Keratinocyte (primary cell): ENCODE measurements at regions not wholly inside any gene's neighbourhood (a gene's known extent, or its start where the extent isn't known, plus 50 kb on each side); places are given as distances from the start of the nearest gene placed in this dataset.

Source experiments
- DNase-seq: peaks from one replicate; pipeline ENCODE4 v3.0.0-alpha.2; 2011; ENCODE audit warnings: low read depth, missing footprints, low spot score
- FAIRE-seq: peaks from 2 replicates; lab custom pipeline; 2011; peaks lifted over from hg19 to GRCh38; lab: Jason Lieb, UNC
- H2AFZ ChIP-seq: 2 replicates; pipeline ENCODE4 v1.6.0; 2012; ENCODE audit warnings: low read length, control low read depth, inconsistent platforms; ENCODE audit not compliant: control insufficient read depth
- H3K27ac ChIP-seq: 2 replicates; pipeline ENCODE4 v1.5.1; 2011; ENCODE audit warnings: low read length; ENCODE audit not compliant: control insufficient read depth, insufficient read depth
- H3K27me3 ChIP-seq: 3 replicates; pipeline ENCODE4 v1.6.0; 2011; ENCODE audit warnings: low read length; ENCODE audit not compliant: control insufficient read depth, insufficient read depth; ENCODE audit errors: extremely low read depth
- H3K36me3 ChIP-seq, 2 experiments: 2 replicates in 1 of 2; 3 replicates in 1 of 2; pipeline ENCODE4 v1.5.1; 2011; ENCODE audit warnings: low read length in 2 of 2, mild to moderate bottlenecking in 1 of 2; ENCODE audit not compliant: control insufficient read depth in 2 of 2, insufficient read depth in 2 of 2; ENCODE audit errors: extremely low read depth in 1 of 2
- H3K4me1 ChIP-seq: 3 replicates; pipeline ENCODE4 v1.5.1; 2011; ENCODE audit warnings: low read length; ENCODE audit not compliant: control insufficient read depth, insufficient read depth; ENCODE audit errors: extremely low read depth
- H3K4me2 ChIP-seq: 3 replicates; pipeline ENCODE4 v1.6.0; 2011; ENCODE audit warnings: low read depth, low read length; ENCODE audit not compliant: control insufficient read depth, insufficient read depth; ENCODE audit errors: extremely low read depth
- H3K4me3 ChIP-seq, 3 experiments: fragments of 200-600 bp in 1 of 3; sonication (generic) in 1 of 3; 2 replicates in 2 of 3; 3 replicates in 1 of 3; pipeline ENCODE4 v1.5.1; 2011 to 2016; ENCODE audit warnings: low read length in 3 of 3, mild to moderate bottlenecking in 3 of 3, control low read depth in 2 of 3, inconsistent platforms in 1 of 3, low read depth in 1 of 3, mixed read lengths in 1 of 3, mixed run types in 1 of 3, moderate library complexity in 1 of 3; ENCODE audit not compliant: control insufficient read depth in 2 of 3, insufficient read depth in 2 of 3; ENCODE audit errors: extremely low read depth in 1 of 3
- H3K79me2 ChIP-seq: 2 replicates; pipeline ENCODE4 v1.6.0; 2012; ENCODE audit warnings: low read length; ENCODE audit not compliant: control insufficient read depth, insufficient read depth
- H3K9ac ChIP-seq: 3 replicates; pipeline ENCODE4 v1.6.0; 2011; ENCODE audit warnings: low read length; ENCODE audit not compliant: control insufficient read depth, insufficient read depth; ENCODE audit errors: extremely low read depth
- H3K9me1 ChIP-seq: 3 replicates; pipeline ENCODE4 v1.6.0; 2011; ENCODE audit warnings: low read length; ENCODE audit not compliant: control insufficient read depth, insufficient read depth; ENCODE audit errors: extremely low read depth
- H3K9me3 ChIP-seq: 2 replicates; pipeline ENCODE4 v1.5.1; 2012; ENCODE audit warnings: low read depth, low read length; ENCODE audit not compliant: control insufficient read depth
- H4K20me1 ChIP-seq: 3 replicates; pipeline ENCODE4 v1.6.0; 2011; ENCODE audit warnings: low read length; ENCODE audit not compliant: control insufficient read depth, insufficient read depth; ENCODE audit errors: extremely low read depth
- CTCF ChIP-seq, 3 experiments: IDR thresholded peaks in 1 of 3; conservative IDR thresholded peaks in 1 of 3; optimal IDR thresholded peaks in 1 of 3; 2 replicates in 2 of 3; 3 replicates in 1 of 3; pipeline versions ENCODE3 to v1.5.1; 2011; ENCODE audit warnings: low read length in 3 of 3, mild to moderate bottlenecking in 3 of 3, moderate library complexity in 2 of 3, control low read depth in 1 of 3, inconsistent platforms in 1 of 3; ENCODE audit not compliant: insufficient read depth in 2 of 3; ENCODE audit errors: extremely low read depth in 1 of 3
- EZH2 ChIP-seq: IDR thresholded peaks from one replicate; pipeline ENCODE4 v1.6.1; 2012; ENCODE audit warnings: inconsistent platforms, mild to moderate bottlenecking, low read length, moderate library complexity
- dilution Hi-C: fragments of 300-500 bp; cut with MboI; formaldehyde crosslinking; loops from one replicate; pipeline ENCODE4 v1.7.0; 2020; ENCODE audit warnings: low sequenced_read_pairs; ENCODE audit not compliant: extremely low pct_ligation_motif_present

GRCh38 chr1:177824508-177824982, 145.3 kb downstream of the SEC16B start:
- no peaks in the 10 kb centered on the region for H4K20me1 ChIP-seq
- H3K9me1 ChIP-seq, result no peaks in the 10 kb centered on the region
- H3K9ac ChIP-seq, result no peak overlapping the region
- peaks cover 13% of the 10 kb centered on the region for H3K27me3 ChIP-seq
- dilution Hi-C loops, result no loop called here
- no peak for FAIRE-seq
- H3K9me3 ChIP-seq, result no peaks in the 10 kb centered on the region
- no peaks in the 10 kb centered on the region for H3K4me1 ChIP-seq
- H3K36me3 ChIP-seq, result no peaks in the 10 kb centered on the region
- H3K4me2 ChIP-seq, result no peak overlapping the region
- H3K79me2 ChIP-seq, result no peaks in the 10 kb centered on the region
- DNase-seq, result no peak
- H3K27ac ChIP-seq, result no peak overlapping the region
- TF ChIP-seq CTCF (optimal IDR thresholded peaks at IDR 0.05 in 1 of 3, IDR thresholded peaks at IDR 0.05 in 1 of 3, conservative IDR thresholded peaks at IDR 0.05 in 1 of 3; ENCODE audit: extremely low read depth in 1 of 3, insufficient read depth in 2 of 3, low read length in 3 of 3) (no peak), EZH2 (no peak)
- H2AFZ ChIP-seq, result no peak overlapping the region
- no peak overlapping the region for H3K4me3 ChIP-seq

GRCh38 chr1:177820213-177820612, 149.6 kb downstream of the SEC16B start:
- dilution Hi-C loops, result no loop called here
- no peak overlapping the region for H3K4me2 ChIP-seq
- FAIRE-seq (no peak), DNase-seq (no peak)
- no peak overlapping the region for H3K4me3 ChIP-seq
- H3K27me3 ChIP-seq, result peaks cover 13% of the 10 kb centered on the region
- no peak overlapping the region for H3K9ac ChIP-seq
- no peaks in the 10 kb centered on the region for H3K36me3 ChIP-seq
- no peaks in the 10 kb centered on the region for H3K4me1 ChIP-seq
- no peak overlapping the region for H2AFZ ChIP-seq
- H3K79me2 ChIP-seq, result no peaks in the 10 kb centered on the region
- no peaks in the 10 kb centered on the region for H3K9me1 ChIP-seq
- no peak overlapping the region for H3K27ac ChIP-seq
- no peaks in the 10 kb centered on the region for H4K20me1 ChIP-seq
- no peak for TF ChIP-seq EZH2
- no peak for TF ChIP-seq CTCF (optimal IDR thresholded peaks at IDR 0.05 in 1 of 3, IDR thresholded peaks at IDR 0.05 in 1 of 3, conservative IDR thresholded peaks at IDR 0.05 in 1 of 3; ENCODE audit: extremely low read depth in 1 of 3, insufficient read depth in 2 of 3, low read length in 3 of 3)
- no peaks in the 10 kb centered on the region for H3K9me3 ChIP-seq
